ENCODE measurements at regions not wholly inside any gene's neighbourhood (a gene's known extent, or its start where the extent isn't known, plus 50 kb on each side); places are given as distances from the start of the nearest gene placed in this dataset.

DNA sequence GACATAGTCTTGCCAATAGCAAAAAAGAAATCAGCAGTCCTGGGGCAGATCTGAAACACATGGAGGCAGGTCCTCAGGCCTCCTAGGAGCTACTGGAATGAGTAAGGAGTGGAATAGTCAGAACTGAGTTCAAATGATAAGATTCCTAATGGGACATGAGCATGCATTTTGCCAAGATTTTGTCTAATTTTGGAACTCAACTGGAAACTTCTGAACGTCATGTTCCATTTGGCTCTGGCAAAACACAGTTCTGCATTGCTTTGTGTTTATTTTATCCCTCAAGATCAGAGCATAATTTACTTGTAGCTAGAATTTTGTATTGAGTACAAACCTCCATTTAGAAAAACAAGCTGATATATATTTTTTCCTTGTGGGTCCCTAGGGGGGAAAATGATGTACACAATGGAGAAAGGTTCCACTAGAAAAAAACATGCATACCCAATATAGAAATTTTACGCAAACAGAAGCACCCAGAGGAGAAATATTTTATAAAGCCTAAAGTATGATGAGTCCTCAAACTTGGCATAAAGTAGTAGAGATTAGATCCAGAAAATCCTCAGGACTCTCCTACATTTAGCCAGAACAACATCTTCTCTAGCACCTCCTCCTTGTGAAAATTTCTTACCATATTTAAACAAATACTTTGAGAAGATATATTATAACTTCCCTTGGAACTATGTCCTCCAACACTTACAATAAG is 149.0 kb upstream of the SERP2 start:
- TF ChIP-seq, protein P1, sequence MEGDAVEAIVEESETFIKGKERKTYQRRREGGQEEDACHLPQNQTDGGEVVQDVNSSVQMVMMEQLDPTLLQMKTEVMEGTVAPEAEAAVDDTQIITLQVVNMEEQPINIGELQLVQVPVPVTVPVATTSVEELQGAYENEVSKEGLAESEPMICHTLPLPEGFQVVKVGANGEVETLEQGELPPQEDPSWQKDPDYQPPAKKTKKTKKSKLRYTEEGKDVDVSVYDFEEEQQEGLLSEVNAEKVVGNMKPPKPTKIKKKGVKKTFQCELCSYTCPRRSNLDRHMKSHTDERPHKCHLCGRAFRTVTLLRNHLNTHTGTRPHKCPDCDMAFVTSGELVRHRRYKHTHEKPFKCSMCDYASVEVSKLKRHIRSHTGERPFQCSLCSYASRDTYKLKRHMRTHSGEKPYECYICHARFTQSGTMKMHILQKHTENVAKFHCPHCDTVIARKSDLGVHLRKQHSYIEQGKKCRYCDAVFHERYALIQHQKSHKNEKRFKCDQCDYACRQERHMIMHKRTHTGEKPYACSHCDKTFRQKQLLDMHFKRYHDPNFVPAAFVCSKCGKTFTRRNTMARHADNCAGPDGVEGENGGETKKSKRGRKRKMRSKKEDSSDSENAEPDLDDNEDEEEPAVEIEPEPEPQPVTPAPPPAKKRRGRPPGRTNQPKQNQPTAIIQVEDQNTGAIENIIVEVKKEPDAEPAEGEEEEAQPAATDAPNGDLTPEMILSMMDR (IDR thresholded peaks at IDR 0.05; ENCODE audit: insufficient read depth, low read depth, low read length, missing control alignments): no peak

GRCh38 chr13:44229371-44230030 is 144.1 kb upstream of the SERP2 start:
- no peak for DNase-seq (ENCODE audit: low read depth)
- H3K4me3 ChIP-seq (ENCODE audit: low read depth, low read length): no peak overlapping the region
- TF ChIP-seq, protein P1 (IDR thresholded peaks at IDR 0.05; ENCODE audit: insufficient read depth, low read depth, low read length, missing control alignments): no peak

More for the DNA sequence above, 149.0 kb upstream of the SERP2 start:
- no peak for DNase-seq (ENCODE audit: low read depth)
- H3K4me3 ChIP-seq (ENCODE audit: low read depth, low read length): no peak overlapping the region

DNA sequence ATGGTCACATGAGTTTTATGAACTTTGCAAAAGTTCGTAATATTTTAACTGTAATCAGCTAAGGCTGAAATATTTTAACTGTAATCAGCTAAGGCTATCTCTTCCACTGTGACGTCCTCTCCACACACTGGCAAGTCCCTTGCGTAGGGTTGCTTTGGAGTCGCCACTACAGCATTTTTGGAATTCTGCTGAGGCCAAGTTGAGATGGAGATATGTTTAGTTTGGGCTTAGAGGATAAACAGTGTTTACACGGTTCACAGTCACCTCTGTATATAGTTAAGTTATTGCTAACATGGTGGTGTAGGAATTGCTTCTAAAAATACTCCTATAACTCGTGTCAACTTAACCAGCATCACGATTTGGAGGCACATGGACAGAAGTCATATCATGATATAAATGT is 143.6 kb upstream of the SERP2 start:
- TF ChIP-seq, protein P1 (IDR thresholded peaks at IDR 0.05; ENCODE audit: insufficient read depth, low read depth, low read length, missing control alignments): no peak
- DNase-seq (ENCODE audit: low read depth): no peak
- no peak overlapping the region for H3K4me3 ChIP-seq (ENCODE audit: low read depth, low read length)

- DNase-seq (ENCODE audit: low read depth): no peak
- TF ChIP-seq, protein P1 (IDR thresholded peaks at IDR 0.05; ENCODE audit: insufficient read depth, low read depth, low read length, missing control alignments): no peak
- no peak overlapping the region for H3K4me3 ChIP-seq (ENCODE audit: low read depth, low read length)
Observed at GRCh38 chr13:44230736-44231135, 142.9 kb upstream of the SERP2 start.

- DNase-seq (ENCODE audit: low read depth): no peak
- TF ChIP-seq, protein P1 (IDR thresholded peaks at IDR 0.05; ENCODE audit: insufficient read depth, low read depth, low read length, missing control alignments): no peak
- no peak overlapping the region for H3K4me3 ChIP-seq (ENCODE audit: low read depth, low read length)
Observed at GRCh38 chr13:44231786-44232516, 141.7 kb upstream of the SERP2 start.

DNA sequence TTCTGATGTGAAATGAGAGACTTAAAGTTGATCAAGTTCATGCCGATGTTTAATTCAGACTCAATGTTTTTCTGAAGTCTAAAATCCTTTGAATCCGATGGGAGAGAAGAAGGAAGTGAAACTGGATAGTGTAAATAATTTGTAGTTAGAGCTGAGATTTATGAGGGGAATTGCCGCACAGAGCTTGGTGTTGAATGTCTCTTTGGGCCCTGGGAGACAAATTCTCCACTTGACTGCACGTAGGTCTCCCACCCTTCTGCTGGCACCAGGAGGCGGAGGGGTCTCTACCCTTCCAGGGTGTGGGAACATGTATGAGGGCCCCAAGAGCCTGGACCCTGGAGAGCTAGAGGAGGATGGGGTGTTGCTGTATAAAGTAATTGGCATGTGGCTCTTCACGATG is 140.8 kb upstream of the SERP2 start:
- no peak for DNase-seq (ENCODE audit: low read depth)
- H3K4me3 ChIP-seq (ENCODE audit: low read depth, low read length): no peak overlapping the region
- TF ChIP-seq, protein P1 (IDR thresholded peaks at IDR 0.05; ENCODE audit: insufficient read depth, low read depth, low read length, missing control alignments): no peak

Data from GM12865 (cell line).